ENCODE measurements at regions not wholly inside any gene's neighbourhood (a gene's known extent, or its start where the extent isn't known, plus 50 kb on each side); places are given as distances from the start of the nearest gene placed in this dataset.

DNA sequence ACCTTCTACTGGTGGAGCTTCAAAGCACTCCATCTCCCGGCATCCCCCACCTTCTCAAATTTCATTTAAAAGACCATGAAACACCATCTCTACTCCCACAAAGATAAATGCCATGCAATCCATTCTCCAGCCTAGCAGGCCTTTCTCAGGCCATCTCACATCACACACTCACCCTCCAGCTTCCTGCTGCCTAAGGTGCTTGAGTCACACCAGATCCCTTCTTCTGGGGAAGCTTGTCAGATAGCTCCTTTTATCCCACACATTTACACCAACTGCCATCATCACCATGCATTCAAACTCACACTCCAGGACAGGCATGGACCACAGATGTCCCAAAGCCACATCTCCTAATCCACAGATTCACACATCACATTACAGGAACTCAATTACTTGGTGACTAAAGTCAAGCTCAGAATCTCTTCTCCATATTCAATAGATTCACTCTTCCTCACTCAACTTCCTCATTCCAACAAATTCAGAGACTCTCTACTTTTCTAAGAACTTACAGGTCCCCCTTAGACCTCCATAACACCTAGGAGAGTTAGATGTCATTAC is 292.5 kb downstream of the TNS1 start:
- TF ChIP-seq, protein P1, sequence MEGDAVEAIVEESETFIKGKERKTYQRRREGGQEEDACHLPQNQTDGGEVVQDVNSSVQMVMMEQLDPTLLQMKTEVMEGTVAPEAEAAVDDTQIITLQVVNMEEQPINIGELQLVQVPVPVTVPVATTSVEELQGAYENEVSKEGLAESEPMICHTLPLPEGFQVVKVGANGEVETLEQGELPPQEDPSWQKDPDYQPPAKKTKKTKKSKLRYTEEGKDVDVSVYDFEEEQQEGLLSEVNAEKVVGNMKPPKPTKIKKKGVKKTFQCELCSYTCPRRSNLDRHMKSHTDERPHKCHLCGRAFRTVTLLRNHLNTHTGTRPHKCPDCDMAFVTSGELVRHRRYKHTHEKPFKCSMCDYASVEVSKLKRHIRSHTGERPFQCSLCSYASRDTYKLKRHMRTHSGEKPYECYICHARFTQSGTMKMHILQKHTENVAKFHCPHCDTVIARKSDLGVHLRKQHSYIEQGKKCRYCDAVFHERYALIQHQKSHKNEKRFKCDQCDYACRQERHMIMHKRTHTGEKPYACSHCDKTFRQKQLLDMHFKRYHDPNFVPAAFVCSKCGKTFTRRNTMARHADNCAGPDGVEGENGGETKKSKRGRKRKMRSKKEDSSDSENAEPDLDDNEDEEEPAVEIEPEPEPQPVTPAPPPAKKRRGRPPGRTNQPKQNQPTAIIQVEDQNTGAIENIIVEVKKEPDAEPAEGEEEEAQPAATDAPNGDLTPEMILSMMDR (IDR thresholded peaks at IDR 0.05) = no peak
- TF ChIP-seq POLR2A (IDR thresholded peaks at IDR 0.05) = no peak
